K562 (cell line): ENCODE measurements at regions not wholly inside any gene's neighbourhood (a gene's known extent, or its start where the extent isn't known, plus 50 kb on each side); places are given as distances from the start of the nearest gene placed in this dataset.

Source experiments
- ARNT ChIP-seq, 2 experiments: fragments of 450-650 bp; IDR thresholded peaks; 2 replicates each; pipeline ENCODE4 v1.6.1; 2016; ENCODE audit warnings: mild to moderate bottlenecking in 1 of 2
- ASH1L ChIP-seq: fragments of 450-650 bp; IDR thresholded peaks from 2 replicates; pipeline ENCODE4 v1.6.1; 2018; ENCODE audit warnings: borderline replicate concordance, mild to moderate bottlenecking, low read depth; ENCODE audit not compliant: partially characterized antibody
- CBX5 ChIP-seq: IDR thresholded peaks from 2 replicates; pipeline ENCODE4 v1.6.1; 2014; ENCODE audit warnings: low read depth, borderline replicate concordance
- ERF ChIP-seq: fragments of 450-650 bp; formaldehyde crosslinking; IDR thresholded peaks from 2 replicates; pipeline ENCODE4 v1.4.0; 2020; ENCODE audit warnings: mild to moderate bottlenecking, mixed read lengths
- FOXA1 ChIP-seq: fragments of 450-650 bp; IDR thresholded peaks from 2 replicates; pipeline ENCODE4 v1.6.1; 2016; ENCODE audit warnings: mild to moderate bottlenecking, borderline replicate concordance
- GABPB2 ChIP-seq: fragments of 250-450 bp; sonication (Bioruptor Pico); conservative IDR thresholded peaks from 2 replicates; pipeline ENCODE4 v1.5.1; 2021; ENCODE audit warnings: mild to moderate bottlenecking
- GATAD2B ChIP-seq: fragments of 450-650 bp; IDR thresholded peaks from 2 replicates; pipeline ENCODE4 v1.6.1; 2017; ENCODE audit warnings: mild to moderate bottlenecking, borderline replicate concordance
- IRF9 ChIP-seq: fragments of 450-650 bp; IDR thresholded peaks from 2 replicates; pipeline ENCODE4 v1.6.1; 2016; ENCODE audit warnings: missing biosample characterization, missing genetic modification characterization
- MAFK ChIP-seq: IDR thresholded peaks from 2 replicates; pipeline ENCODE4 v1.6.1; 2011; ENCODE audit warnings: low read length, improper control_type of control experiment
- MTF1 ChIP-seq: fragments of 250-450 bp; sonication (Bioruptor Pico); IDR thresholded peaks from 2 replicates; pipeline ENCODE4 v1.9.0; 2021; ENCODE audit warnings: moderate library complexity, mild to moderate bottlenecking, inconsistent platforms, borderline replicate concordance
- NCOA6 ChIP-seq: fragments of 450-650 bp; IDR thresholded peaks from 2 replicates; pipeline ENCODE4 v1.6.1; 2017; ENCODE audit warnings: mild to moderate bottlenecking
- PBX2 ChIP-seq, 2 experiments: IDR thresholded peaks in 1 of 2; conservative IDR thresholded peaks in 1 of 2; 2 replicates each; pipeline ENCODE4 v1.6.1; 2016; ENCODE audit warnings: low read depth in 2 of 2, mild to moderate bottlenecking in 1 of 2, missing compliant biosample characterization in 1 of 2, missing genetic modification characterization in 1 of 2, moderate library complexity in 1 of 2
- RBM22 ChIP-seq: fragments of 200-400 bp; formaldehyde crosslinking; IDR thresholded peaks from 2 replicates; pipeline ENCODE4 v1.6.1; 2018; ENCODE audit warnings: low read length, low read depth; ENCODE audit not compliant: poor library complexity, severe bottlenecking
- TARDBP ChIP-seq: fragments of 450-650 bp; IDR thresholded peaks from 2 replicates; pipeline ENCODE4 v1.6.1; 2016
- THAP12 ChIP-seq: fragments of 250-450 bp; sonication (Bioruptor Pico); IDR thresholded peaks from 2 replicates; pipeline ENCODE4 v1.9.0; 2021; ENCODE audit warnings: mild to moderate bottlenecking, inconsistent platforms
- ZNF143 ChIP-seq: sonication (generic); formaldehyde crosslinking; IDR thresholded peaks from 2 replicates; pipeline ENCODE4 v1.9.0; 2022; ENCODE audit warnings: mild to moderate bottlenecking, missing genetic modification reagents
- ZNF57 ChIP-seq: fragments of 450-650 bp; formaldehyde crosslinking; IDR thresholded peaks from 2 replicates; pipeline ENCODE4 v1.4.0; 2020; ENCODE audit warnings: mild to moderate bottlenecking, moderate library complexity

DNA sequence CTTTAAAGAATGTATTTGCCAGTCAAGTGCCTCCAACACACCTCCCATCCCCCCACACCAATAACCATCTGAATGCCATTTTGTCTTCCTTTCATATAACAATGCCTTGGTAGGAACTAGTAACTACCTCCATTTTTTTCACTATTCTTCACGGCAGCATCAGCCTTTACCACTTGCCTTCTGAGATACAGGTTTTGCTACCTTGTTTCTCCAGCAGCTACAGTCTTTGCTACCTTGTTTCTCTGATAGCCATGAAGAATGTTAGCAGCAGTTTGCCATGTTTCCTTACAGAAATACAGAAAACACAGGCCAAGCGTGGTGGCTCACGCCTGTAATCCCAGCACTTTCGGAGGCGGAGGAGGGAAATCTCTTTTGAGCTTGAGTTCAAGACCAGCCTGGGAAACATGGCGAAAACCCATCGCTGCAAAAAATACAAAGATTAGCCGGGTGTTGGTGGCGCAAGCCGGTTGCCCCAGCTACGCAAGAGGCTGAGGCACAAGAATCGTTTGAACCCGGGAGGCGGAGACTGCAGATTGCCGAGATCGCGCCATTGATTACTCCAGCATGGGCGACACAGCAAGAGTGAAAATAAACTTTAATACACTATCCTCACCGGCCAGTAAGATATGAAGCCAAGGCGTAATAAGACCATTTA is 100.9 kb downstream of the HFE start (continued):
- TF ChIP-seq ERF, result peak; percentile 52; the same call in 1 of the 2 replicates
- no peak for TF ChIP-seq TARDBP
- TF ChIP-seq ARNT (IDR thresholded peaks at IDR 0.05), result no peak
- TF ChIP-seq CBX5, result no peak
- TF ChIP-seq ZNF143, result no peak
- no peak; the same call in 1 of the 2 replicates for TF ChIP-seq IRF9 (tag)
- no peak for TF ChIP-seq PBX2 (CRISPR knock-in tag; IDR thresholded peaks at IDR 0.05; ENCODE audit: low read depth)
- TF ChIP-seq PBX2 (tag; conservative IDR thresholded peaks at IDR 0.05; ENCODE audit: low read depth), result no peak
- no peak for TF ChIP-seq ASH1L
- TF ChIP-seq NCOA6, result no peak
- no peak for TF ChIP-seq THAP12 (CRISPR knock-in tag)
- no peak for TF ChIP-seq FOXA1
- no peak for TF ChIP-seq RBM22
- no peak for TF ChIP-seq MTF1
- TF ChIP-seq GABPB2 (CRISPR knock-in tag), result no peak
- no peak; the same call in 1 of the 2 replicates for TF ChIP-seq GATAD2B
- TF ChIP-seq MAFK, result no peak
- no peak for TF ChIP-seq ZNF57
